HG02763 (cell line): ENCODE measurements at regions not wholly inside any gene's neighbourhood (a gene's known extent, or its start where the extent isn't known, plus 50 kb on each side); places are given as distances from the start of the nearest gene placed in this dataset.
"Not testable (repeated sequence)": the region's sequence is repeated elsewhere in the genome, so short reads cannot be mapped to it uniquely, and the experiment has no call there.

Source experiments
- ATAC-seq: cut with Tn5 transposase; IDR thresholded peaks from one replicate; pipeline ENCODE4 v1.9.1; 2021; ENCODE audit warnings: mild to moderate bottlenecking, moderate library complexity; ENCODE audit not compliant: unreplicated experiment

DNA sequence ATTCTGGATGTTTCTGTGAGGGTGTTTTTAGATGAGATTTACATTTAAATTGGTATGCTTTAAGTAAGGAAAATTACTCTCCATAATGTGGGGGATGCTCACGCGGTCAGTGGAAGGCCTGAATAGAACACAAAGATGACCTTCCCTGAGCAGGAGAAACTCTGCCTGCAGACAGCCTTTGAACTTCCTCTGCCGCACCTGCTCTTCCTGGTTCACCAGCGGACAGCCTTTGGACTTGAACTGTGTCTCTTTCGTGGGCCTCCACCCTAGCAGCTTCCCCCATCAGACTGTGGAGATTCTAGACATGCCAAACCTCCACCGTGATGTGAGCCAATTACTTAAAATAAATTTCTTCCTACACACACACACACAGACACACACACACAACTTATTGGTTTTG lies 210.7 kb downstream of the EFCAB11 start:
- no peak for ATAC-seq

GRCh38 chr14:89740241-89740640 lies 214.3 kb downstream of the EFCAB11 start:
- no peak for ATAC-seq

DNA sequence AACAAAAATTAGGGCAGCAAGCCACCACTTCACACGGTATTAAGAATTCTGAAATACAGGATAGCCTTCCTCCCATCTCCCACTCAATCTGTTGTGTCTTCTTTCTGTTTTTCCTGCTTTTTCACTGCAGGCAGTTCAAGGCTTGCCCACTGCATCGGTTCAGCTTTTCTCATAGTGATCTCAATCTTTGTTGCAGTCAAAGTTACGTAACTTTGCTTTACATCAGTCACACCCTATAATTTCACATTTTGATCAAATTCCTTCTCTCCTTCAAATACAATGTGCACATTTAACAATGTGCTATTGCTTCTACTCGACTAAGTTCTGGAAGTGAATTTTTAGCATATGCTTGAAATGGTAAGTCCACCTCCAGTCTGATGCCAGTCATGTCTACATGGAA lies 217.6 kb downstream of the EFCAB11 start:
- ATAC-seq: no peak

DNA sequence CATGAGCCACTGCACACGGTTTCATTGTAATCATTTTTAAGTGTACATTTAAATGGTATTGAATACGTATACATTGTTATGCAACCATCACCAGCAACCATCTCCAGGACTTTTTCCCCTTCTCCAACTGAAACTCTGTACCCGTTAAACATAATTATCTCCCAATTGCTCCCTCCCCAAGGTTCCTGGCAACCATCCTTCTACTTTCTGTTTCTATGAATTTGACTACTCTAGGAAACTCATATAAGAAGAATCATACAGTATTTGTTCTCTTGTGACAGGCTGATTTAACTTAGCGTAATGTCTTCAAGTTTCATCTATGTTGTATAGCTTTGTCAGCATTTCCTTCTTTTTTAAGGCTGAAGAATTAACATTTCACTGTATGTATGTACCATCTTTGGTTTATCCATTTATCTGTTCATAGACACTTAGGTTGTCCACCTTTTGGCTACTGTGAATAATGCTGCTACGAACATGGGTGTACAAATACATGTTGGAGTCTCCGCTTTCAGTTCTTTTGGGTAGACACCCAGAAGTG lies 223.1 kb downstream of the EFCAB11 start:
- no peak for ATAC-seq

GRCh38 chr14:89730687-89731086 lies 223.8 kb downstream of the EFCAB11 start:
- ATAC-seq: no peak

- ATAC-seq: no peak
These were observed 225.6 kb downstream of the EFCAB11 start for GRCh38 chr14:89728964-89729363.

DNA sequence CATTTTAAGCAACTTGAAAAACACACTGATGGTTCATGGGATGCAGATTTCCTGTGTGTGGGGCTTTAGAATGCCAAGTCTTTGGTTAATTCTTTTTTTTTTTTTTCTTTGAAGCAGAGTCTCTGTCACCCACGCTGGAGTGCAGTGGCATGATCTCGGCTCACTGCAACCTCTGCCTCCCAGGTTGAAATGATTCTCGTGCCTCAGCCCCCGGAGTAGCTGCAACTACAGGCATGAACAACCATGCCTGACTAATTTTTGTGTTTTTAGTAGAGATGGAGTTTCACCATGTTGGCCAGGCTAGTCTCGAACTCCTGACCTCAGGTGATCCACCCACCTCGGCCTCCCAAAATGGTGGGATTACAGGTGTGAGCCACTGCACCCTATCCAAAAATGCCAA lies 228.3 kb downstream of the EFCAB11 start:
- ATAC-seq: not testable (repeated sequence)

DNA sequence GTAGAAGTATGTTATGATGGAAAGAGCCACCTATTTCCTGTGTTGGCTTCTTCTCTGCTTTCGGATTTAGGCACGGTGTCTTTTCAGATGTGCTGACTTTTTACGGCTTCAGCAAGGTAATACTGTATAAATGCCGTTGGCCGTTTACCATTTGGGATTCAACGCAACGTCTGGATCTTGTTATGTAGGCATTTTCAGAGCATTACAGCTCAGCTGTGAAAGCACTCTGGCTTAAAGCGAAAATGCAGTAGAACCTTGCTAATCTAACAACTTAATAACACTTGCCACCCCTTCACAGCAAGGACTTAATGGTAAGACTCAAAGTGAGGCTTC lies 229.9 kb downstream of the EFCAB11 start:
- no peak for ATAC-seq

- no peak for ATAC-seq
These were observed 230.5 kb downstream of the EFCAB11 start for GRCh38 chr14:89723930-89724627.

DNA sequence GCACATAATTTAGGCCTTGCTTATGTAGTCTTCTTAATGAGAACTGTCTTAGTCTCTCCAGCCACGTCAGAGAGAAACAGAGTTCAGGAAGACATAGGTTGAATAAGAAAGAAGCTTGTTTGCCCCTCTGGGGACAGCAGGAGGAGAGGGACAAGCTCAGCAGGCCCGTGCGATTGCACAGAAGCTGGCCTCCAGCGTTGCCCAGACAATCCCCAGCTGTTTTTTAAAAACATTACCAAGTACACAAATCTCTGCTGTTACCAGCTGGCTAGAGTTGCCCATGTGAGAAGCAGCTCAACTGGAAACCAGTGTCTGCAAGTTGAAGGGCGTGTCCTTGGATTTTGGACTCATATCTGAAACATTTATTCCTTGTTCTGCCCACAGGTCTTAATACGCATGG lies 232.6 kb downstream of the EFCAB11 start:
- no peak for ATAC-seq

DNA sequence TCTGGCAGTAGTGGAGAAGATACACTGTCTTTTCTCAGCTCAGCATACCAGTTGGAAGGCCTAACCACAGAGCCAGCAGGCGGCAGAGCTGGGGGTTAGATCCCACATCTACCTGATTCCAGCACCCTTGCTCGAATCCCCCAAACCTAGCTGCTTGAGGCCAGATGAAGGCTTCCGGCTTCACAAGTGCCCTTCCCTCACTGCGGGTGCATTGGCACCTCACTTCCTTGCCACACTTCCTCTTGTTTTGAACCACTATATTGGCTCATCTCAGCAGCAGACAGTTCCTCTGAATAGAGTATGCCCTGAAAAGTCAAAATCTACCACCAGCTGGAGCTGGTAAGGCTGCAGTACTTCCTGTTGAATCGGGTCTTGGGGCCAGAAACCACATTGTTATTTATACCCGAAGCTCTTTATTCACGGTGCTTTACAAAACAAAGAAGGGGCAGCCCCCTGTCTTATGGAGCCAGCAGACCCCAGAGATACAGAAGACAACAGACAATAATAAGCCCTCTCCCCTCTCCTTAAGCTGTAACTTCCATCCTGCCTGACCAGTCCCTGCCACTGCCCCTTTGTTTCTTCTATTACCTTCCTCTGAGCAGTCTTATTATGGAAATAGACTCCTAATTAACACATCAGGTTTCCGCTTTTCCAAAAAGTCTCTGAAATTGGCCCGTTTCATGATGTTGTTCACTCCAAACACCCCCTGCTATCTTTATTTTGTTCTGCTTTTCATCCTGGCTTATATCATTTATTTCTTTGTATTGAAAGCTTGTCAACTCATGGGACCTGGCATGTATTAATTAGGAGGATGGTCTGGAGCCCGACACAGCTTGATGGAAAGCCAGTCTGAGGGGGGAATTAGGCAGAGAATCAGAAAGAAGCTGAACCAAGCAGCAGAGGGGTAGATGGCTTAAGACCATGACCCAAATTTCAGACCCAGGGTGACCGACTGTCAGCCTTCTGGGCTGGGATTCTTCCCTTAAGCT lies 233.5 kb downstream of the EFCAB11 start:
- ATAC-seq: peak; percentile 75

- no peak for ATAC-seq
These were observed 234.3 kb downstream of the EFCAB11 start for GRCh38 chr14:89720076-89720687.

DNA sequence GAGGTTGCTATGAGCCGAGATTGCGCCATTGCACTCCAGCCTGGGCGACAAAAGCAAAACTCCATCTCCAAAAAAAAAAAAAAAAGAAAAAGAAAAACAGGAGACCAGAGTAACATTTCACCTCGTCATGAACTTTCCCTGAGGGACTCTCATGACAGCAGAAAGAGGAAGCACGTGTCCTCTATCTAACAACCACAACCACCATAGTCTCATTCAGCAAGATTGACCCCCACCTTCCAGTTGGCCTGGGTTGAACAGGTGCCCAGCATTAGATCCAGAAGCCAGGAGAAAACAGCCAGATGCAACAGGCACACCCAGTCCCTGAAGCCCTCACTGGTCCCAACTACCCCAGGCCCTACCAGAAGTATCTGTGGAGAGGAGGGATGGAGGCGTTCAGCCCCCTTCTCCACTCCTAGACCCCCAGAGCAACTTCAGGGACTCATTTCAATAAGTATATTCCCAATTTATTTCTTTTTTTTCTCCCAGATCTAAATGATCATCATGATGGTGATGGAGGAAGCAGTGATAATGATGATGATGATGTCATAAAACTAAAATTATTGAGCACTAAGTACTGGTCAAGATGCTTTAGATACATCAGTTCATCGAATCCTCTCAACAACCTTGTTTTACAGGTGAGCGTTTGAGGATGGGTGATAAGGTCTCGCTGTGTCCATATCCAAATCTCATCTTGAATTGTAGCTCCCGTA lies 235.0 kb downstream of the EFCAB11 start:
- no peak for ATAC-seq

GRCh38 chr14:89708982-89709625 lies 245.4 kb downstream of the EFCAB11 start:
- ATAC-seq: no peak

- ATAC-seq: no peak
These were observed 247.4 kb downstream of the EFCAB11 start for GRCh38 chr14:89707086-89707485.

DNA sequence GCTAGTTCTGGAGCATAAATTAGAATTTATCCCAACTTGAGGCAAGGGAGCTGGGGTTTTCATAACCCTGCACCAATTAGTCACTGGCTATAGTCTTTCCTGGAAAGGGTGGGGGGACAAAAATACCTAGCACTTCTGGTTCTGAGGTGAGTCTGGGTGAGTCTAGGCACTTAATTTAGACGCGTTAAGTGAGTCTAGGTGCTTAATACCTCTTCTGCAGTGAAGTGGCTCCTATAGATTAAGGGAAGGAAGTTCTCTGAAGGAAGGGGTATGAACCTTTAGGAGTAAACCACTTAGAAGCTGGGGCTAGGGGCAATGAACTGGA lies 251.7 kb downstream of the EFCAB11 start:
- ATAC-seq: no peak

DNA sequence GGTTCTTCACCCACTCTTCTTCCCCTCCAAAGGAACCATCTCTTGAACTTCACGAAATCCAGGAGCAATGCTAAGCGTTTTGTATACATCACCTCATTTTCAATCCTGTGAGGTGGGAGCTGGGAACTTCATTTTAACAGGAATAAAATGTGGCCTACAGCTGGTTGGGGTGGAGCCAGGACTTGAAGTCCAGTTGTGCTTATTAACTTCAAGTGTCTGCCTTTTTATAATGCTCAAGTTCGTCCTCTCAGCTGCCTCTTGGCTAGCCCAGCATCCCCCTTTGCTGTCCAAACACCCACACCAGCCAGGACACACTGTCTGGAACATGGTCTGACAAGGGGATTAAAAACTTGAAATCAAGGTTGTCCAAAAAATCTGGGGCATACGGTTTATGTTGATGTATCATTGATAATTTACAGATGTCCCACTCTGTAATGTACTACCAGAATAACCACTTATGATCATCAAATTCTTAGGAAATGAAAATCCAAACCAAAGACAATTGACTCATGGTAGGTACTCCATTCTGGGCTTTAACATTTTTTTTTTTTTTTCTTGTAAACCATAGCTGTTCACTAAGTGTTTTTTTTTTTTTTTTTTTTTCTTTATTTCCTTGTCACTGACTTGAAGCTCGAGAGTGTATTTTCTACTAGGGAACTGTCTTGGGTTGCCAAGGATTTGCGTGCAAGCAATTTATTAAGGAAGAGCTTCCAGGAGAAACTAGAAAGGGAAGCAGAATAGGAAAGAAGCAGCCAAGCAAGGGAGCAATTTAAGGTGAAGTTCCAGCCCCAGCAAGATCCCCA lies 252.3 kb downstream of the EFCAB11 start:
- ATAC-seq: no peak

DNA sequence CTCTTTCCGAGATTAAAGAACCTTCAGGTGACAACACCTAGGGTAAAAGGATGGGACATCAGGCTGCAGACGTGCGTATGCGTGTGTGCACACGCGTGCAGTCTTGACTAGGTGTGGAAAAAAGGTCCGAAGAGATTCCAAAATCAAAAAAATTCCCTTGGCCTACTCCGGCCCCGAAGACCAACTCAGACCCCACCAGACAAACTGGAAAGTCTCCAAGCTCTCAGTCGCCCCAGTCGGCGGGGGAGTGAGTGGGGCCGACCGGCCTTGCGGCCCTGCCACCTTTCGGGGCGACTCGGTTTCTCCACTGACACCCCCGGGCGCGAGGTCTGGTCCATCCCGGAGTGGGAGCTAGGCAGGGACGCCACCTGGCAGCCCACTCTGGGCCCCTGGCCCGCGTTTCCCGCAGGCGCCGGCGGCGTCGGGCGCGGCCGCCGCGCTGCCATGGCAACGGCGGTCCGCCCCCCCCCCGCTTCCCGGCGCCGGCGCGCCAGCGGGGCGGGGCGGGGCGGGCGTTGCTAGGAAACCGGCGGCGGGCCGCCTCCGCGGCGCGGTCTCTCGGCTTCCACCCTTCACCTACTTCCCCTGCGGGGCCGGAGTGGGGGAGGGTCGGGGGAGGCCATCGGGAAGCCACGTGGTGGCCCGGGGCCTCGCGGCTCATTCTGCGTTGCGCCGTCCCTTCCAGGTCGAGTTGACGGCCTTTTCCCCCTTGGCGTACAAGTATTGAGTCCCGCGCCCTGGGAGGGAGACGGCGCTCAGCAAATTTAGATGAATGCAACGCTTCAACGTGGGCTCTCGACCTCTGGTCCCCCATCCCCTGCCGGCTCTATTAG lies 253.1 kb downstream of the EFCAB11 start:
- peak; percentile 90 for ATAC-seq

GRCh38 chr14:89700801-89701200 lies 253.7 kb downstream of the EFCAB11 start:
- ATAC-seq: no peak
